ENCODE measurements at regions not wholly inside any gene's neighbourhood (a gene's known extent, or its start where the extent isn't known, plus 50 kb on each side); places are given as distances from the start of the nearest gene placed in this dataset.

GRCh38 chr3:165716592-165716991 is 120.6 kb downstream of the BCHE start:
- TF ChIP-seq, protein P1, sequence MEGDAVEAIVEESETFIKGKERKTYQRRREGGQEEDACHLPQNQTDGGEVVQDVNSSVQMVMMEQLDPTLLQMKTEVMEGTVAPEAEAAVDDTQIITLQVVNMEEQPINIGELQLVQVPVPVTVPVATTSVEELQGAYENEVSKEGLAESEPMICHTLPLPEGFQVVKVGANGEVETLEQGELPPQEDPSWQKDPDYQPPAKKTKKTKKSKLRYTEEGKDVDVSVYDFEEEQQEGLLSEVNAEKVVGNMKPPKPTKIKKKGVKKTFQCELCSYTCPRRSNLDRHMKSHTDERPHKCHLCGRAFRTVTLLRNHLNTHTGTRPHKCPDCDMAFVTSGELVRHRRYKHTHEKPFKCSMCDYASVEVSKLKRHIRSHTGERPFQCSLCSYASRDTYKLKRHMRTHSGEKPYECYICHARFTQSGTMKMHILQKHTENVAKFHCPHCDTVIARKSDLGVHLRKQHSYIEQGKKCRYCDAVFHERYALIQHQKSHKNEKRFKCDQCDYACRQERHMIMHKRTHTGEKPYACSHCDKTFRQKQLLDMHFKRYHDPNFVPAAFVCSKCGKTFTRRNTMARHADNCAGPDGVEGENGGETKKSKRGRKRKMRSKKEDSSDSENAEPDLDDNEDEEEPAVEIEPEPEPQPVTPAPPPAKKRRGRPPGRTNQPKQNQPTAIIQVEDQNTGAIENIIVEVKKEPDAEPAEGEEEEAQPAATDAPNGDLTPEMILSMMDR (IDR thresholded peaks at IDR 0.05; ENCODE audit: low read length), result no peak
- TF ChIP-seq EZH2 (optimal IDR thresholded peaks at IDR 0.05; ENCODE audit: low read depth, low read length) (no peak), EZH2phosphoT487 (IDR thresholded peaks at IDR 0.05; ENCODE audit: low read length) (no peak)

All from MM.1S (cell line).